T-helper 1 cell treated with Interleukin-12 subunit alpha and Interleukin-12 subunit beta and Interleukin-4 antibody, amounts not matched to agents 30 ng/mL and 1 ng/mL, for 36 hours (primary cell): ENCODE measurements at regions not wholly inside any gene's neighbourhood (a gene's known extent, or its start where the extent isn't known, plus 50 kb on each side); places are given as distances from the start of the nearest gene placed in this dataset.

Experiments used
- intact Hi-C: fragments of 100-400 bp; cut with micrococcal nuclease; formaldehyde crosslinking; loops from one replicate; pipeline ENCODE4 v1.15.1; 2024

DNA sequence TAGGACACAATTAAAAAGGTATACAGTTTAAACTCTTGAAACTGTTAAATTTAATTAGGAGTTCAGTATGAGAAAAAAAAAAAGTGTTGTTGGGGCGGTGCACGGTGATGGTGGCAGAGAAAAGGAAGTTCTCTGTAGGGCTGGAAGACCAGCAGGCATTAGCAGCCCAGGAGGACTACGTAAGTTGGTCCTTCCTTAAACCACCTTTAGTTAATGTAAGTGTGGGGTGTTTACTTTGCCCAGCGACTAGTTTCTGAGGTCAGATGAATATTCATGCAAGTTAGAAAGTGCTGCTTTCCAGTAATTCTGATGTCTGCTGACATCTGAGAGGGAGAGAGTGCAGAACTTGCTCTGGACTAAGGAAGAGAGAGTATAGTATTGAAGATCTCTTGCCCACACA, 54.9 kb downstream of the NKX2-1 start:
- intact Hi-C loops, result no loop called here

DNA sequence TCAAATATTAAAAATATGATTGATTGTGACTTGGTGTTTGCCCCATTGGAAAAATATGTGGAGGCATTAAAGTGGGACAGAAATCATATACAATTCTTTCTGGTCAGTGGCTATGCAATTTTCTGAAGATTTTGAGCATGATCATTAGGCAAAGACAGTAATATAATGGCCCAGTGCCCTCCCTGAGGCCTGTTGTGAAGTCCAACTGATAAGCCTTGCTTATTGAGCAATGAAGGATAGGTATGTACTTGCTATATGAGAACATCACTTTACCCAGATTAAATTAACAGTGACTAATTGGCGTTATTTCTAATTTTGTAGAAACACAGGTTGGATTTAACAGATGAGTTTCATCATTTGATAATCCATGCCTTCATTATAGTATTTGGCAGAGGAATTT, 57.1 kb downstream of the NKX2-1 start:
- intact Hi-C loops, result no loop called here

DNA sequence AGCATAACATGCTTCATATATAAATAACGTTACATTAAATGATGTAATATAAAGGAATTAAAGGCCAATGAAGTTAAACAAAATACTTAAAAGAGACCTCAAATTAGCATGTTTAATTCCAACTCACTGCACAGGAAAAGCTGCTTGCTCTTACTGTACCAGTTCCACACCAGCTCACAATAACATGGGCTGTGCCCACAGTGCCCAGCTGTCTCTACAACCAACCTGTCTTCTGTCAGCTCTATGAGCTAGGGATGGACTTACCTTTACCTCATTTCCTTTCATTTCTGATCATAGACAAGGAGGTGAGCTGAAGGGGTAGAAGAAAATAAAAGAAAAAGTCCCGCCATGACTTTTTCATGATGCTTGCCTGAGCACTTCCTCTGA, 64.8 kb downstream of the NKX2-1 start:
- intact Hi-C loops, result no loop called here

DNA sequence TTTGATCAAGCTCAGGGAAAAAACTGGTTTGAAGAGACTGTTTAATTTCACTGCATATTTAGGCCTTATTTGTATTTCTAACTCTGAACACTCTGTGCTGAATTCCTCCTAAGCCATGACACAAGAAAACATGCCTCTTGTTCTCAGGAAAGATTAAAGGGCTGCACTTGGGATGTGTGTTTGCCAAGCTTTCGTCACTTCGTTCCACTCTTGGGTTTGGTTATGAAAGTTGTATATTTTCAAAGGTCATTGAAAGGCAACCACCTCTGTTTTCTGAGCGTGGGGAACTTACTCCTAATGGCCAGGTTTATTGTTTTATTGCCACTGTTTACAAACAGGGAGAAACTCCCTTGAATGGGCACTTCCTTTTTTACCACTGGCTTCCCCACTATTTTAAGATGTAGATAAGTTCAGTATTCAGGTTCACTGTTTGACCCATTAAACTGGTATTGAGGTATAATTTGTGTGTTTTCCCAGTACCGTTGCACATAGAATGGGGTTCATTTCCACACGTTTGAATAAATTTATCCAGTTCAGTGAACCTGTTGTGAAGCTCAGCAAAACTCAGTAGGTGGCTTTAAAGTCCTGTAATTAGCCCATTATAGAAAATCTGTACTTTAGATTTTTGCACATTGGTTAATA, 65.3 kb downstream of the NKX2-1 start:
- intact Hi-C loops, result no loop called here

DNA sequence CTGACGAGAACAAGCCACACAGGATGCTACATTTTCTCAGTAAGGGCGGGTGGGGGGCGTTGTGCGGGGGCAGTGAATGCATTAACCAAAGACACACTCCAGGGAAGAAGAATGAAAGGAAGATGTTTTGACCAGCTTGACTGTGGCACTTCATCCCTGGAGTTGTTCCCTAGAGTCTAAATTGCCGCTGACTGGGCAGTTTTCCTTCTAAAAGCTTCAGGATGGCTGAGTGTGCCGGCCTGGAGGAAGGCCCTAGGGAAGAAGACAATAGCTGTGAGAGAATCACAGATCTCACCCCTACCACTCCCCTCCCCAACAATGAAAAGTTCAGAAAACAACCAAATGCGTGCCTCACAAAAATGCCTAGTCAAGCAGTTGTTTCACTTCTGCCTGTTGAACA, 67.2 kb downstream of the NKX2-1 start:
- intact Hi-C loops, result no loop called here

DNA sequence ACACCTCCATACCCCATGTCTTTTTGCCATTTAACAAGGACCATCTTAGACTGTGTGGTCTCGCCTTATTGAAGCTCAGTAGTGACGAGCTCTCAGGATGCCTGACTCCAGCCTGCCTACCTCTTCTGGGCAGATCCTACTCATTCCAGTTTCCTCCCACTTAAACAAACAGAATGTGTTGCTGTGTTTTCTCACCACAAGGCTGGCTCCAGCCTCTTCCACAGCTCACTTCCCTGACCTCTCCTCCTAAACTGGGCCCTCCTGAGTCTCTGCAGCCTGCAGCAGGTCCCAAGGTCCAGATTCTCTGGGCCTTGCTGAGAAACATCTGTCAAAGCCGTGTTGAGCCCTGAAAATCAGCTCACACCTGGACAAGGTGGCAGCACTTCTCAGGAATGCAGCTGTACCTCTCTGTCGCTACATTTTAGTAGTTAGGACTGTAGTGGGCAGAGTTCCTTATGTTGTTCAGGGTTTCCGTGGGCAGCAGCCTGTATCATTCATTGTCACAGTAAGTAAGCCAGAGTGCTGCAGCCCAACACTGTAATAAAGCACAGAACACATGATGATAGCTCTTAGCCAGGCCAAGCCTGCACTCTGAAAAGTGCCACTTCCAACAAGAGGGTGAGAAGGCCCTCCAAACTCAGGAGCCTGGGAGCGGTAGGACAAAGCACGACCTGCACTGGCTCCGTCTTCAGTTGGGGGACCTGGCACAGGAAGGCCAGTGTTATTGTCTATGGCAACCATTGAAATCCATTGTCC, 68.5 kb downstream of the NKX2-1 start:
- intact Hi-C loops, result no loop called here

DNA sequence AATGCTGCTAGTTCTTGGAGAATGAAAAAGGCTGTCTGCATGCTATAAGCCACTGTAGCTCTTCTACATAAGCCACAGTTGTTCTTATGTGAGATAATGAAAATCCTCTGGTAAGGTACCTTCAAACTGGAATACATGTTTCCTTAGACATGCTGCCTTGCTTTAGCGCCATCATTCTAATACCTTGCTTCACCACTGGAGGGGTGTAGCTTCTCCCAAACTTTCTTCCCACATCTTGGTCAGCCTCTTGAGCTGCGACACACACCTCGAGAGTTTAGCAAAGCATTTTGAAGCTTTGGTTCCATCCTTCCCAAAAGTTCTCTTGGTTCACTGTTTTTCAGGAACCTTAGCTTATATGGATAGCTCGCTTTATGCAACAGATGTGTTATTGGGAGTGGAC, 69.5 kb downstream of the NKX2-1 start:
- intact Hi-C loops, result no loop called here

DNA sequence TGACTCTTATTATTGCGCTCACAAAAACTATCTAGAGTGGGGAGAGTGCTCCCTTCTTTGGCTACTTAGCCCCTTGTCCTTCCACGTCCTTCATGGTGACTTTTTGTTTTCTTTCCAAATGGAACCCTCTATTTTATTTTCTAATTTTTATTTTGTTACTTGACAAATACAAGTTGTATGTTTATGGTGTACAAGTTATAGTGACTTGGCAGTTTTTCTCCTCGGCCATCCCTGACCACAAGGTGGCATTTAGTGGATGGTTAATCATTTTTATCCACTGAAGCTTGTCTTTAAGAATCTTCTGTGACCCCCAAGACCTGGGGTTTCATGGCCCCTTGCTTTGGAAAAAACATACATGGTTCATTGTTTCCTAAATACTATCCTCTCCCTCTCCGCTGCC, 70.1 kb downstream of the NKX2-1 start:
- intact Hi-C loops, result no loop called here

DNA sequence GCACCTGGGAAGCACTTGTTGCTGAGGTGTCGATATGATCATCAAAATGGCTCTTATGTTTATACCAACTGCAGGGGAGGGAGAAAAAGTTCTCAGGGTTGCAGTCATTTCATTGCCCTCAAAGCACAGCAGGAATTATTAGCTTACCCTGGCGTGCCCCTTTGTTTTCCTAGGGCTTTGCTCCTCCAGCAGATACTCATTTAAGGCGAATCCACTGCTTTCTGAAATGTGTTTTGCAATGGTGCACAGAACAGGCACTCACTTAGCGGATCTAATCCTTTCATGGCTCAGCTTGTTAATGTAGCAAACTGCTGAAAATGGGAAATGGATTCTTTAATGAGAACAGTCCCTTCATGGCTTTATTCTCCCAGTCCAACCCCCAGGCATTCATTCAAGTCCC, 76.7 kb downstream of the NKX2-1 start:
- intact Hi-C loops, result no loop called here

DNA sequence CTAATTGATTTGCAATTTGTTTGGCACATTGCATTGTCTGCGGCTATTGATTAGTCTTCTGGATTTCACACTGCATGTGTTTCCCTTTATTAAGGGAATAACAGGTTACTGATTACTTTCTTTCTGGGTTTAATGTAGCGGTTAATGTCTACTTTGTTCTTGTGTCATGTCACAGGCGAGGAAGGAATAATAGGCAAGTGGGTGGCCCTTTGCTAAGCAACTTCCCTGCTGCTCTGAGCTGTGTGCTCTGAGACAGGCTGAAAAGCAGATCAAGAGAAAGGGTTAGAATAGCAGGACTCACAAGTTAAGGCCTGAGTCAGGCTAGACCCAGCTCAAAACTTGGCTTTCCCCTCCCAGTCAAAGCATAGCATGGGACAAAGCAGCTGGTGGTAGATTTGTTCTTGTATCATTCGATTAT, 77.2 kb downstream of the NKX2-1 start:
- intact Hi-C loops, result no loop called here

DNA sequence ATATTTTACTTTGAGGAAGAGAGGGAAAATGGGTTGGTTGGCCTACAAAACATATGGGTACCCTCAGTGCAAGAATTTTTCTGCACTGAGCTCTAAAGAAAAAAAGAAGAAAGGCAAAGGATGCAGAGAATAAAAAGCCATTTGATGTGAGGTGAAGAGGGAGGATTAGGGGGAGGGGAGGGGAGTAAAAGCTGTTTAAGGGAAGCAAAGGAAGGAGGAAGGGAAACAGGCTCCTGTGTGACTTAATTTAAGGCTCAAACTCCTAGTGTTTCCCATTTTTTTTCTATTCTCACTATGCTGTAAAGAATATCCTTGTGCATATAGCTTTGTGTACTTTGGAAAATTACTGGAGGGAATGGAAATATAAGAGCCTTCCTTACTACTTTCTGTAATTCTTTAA, 78.7 kb downstream of the NKX2-1 start:
- intact Hi-C loops, result no loop called here

DNA sequence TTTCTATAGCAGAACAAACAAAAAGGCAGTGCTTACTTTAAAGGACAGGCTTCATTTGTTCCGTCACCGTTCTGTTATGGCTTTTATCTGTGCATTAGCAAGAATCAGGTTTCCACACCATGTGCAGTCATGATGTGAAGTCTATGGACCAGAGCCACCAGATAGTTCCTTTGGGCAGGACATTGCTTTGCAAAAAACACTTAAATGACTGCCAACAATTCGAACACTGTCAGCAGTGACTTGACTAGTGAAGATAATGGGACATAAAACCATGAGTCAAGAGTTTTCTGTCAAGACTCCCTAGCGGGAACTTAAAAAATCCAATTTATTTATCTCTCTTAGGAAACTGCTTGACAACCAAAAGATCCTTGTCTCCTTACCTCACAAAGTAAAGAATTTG, 80.3 kb downstream of the NKX2-1 start:
- intact Hi-C loops, result no loop called here

DNA sequence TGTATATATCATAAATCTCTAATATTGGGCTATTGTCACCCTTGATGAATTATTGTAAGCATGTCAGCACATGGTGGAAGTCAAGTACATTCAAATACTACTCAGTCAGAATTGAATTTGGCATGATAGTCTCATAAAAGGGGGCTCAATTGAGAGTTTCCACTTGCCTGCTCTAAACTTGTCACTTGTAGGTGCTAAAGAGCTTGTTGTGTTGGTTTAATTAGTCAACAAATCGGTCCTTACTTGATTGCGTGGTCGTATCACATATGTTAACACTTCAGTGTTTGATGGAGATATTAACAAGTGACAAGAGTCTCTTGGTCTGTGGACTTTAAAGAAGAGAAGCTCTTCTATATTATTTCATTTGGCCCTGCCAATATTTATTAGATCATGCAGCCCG, 81.1 kb downstream of the NKX2-1 start:
- intact Hi-C loops, result no loop called here

DNA sequence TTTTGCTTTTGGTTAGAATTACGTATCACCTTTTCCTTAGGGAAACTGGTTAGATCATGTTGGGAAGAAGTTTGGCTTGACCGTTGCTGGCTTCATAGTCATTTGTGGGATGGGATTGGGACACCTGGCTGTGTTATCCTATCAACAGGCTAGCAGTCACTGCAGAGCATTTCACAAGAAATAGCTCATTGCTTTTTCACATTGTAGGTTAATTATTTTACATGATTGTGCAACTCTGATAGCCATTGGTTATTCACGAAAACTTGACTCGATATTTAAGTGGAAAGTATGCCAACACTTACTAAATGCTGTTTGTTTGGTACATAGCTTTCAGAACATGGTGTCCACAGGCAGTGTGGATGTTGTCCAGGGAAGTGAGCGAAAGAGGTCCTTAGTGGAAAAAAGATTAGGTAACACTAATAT, 89.4 kb downstream of the NKX2-1 start:
- intact Hi-C loops, result no loop called here

DNA sequence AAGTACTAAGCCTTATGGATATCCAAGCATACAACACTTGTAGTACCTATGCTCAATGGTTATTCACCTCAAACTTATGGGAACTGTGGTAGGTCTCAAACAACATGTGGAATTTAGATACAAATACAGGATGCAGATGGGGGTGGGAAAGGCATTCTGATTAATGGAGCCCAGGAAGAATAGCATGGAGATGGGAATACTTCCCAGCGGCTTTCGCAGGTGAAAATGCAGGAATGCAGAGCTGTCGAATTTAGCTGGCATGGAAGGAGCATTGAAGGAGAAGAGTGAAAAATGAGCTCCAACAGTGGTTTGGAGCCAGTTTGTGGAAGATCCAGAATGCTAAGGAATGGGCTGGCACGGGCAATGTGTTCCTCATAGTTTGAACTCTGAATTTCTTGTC, 89.9 kb downstream of the NKX2-1 start:
- intact Hi-C loops, result no loop called here

DNA sequence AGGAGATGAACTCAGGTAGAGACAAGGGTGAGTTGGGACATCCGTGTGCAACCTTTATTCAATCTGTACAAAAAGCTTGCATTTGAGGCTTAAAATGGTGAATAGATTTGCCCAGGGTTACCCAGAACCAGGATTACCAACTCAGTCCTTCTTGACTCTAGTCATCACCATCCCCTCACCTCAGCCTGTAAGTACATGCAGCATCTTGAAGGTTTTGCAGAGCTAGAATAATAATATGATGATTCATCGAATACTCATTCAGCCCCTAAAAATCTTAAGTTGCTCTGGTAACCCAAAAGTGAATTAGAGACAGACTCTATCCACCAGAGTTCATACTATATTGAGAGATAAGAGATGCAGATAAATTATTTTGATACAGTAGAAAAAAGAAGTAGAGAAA, 90.3 kb downstream of the NKX2-1 start:
- intact Hi-C loops, result no loop called here

DNA sequence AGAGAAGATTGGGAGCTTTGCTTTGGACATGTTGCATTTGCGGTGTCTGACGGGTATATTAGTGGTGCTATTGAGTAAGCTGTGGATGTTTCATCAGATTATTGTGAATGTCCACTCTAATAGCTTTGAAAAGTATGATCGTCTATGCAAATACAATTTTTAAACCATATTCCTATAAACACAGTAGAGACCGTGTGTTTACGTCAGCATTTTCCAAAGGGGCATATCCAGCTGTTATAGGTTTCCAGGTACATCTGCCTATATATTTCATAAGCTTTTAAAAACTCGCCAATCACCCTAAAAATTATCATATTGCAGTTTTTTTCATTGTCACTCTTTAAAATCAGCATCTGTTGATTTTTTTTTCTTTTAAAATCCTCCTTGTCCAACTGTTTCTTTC, 91.7 kb downstream of the NKX2-1 start:
- intact Hi-C loops, result no loop called here

DNA sequence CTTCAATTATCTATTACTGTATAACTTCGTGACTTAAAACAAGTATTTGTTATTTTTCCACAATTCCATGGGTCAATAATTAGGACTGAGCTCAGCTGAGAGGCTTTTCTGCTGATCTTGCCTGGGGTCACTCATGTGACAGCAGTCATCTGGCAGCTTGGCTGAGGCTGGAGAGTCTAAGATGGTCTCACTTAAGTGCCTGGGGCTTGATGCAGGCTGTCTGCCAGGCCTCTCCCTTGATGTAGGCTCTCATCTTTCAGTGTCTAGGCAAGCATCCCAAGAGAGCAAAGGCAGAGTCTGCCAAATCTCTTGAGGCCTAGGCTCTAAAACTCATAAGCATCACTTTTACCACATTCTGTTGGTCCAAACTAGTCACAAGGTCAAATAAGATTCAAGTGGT, 93.2 kb downstream of the NKX2-1 start:
- intact Hi-C loops, result no loop called here

DNA sequence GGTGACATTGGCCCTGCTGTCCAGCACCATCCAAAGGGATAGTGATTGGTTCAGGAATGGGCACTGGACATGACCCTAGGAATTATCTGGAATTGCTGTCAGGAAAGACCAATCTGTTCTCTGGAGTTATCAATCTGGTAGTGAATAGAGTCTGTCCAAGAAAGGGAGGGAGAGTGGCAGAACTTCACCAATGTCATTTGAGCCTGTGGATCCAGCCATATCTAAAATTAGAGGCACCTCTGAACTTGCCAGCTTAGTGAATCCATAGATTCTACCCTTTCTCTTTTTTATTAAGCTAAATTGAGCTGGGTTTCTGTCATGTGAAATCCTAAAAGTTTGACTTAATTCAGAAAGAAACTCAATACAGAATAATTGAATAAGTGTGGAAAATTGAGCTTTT, 93.9 kb downstream of the NKX2-1 start:
- intact Hi-C loops, result no loop called here

DNA sequence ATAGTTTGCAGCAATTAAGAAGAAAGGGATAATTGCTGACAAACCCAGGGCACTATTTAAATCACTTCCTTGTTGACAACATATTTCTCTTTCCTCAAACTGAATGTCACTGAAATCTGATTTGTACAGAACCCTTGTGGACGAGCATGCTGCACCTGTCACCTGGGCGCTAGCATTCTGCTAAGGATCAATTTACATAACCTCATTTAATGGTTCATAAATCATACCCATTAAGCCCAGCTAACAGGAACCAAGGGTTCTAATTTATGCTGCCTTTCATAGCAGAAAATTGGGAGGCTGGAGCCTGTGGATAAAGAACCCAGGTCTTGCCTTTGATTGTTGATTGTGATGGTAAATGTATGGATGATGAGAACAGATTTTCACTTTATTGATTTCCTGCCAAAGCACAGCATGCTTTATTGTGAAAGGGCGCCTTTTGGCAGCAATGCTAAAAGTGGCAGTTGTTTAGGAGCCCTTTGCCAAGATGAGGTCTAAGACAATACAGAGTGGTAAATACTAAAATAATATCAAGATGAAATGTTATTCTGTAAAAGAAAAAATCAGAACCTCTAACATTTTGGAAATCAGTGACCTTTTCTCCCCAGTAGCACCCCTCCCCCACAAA, 95.4 kb downstream of the NKX2-1 start:
- intact Hi-C loops, result no loop called here

DNA sequence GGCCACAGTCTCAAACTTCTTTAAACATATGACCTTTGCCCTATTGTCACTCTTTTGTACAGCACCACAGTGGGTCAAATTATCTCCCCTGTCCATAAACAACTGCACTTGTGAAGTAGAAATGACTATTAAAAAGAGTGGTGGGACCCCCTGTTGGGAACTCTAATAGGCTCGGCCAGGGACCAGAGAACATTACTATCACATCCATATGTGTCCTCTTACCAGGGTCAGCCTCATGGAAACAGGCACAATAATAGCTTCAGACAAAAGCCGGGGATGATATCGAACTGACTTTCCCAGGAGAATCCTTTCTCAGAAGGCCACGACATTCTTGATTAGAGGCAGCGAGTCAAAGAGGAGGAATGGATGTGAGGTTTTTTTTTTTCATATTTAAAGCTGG, 96.6 kb downstream of the NKX2-1 start:
- intact Hi-C loops, result no loop called here

DNA sequence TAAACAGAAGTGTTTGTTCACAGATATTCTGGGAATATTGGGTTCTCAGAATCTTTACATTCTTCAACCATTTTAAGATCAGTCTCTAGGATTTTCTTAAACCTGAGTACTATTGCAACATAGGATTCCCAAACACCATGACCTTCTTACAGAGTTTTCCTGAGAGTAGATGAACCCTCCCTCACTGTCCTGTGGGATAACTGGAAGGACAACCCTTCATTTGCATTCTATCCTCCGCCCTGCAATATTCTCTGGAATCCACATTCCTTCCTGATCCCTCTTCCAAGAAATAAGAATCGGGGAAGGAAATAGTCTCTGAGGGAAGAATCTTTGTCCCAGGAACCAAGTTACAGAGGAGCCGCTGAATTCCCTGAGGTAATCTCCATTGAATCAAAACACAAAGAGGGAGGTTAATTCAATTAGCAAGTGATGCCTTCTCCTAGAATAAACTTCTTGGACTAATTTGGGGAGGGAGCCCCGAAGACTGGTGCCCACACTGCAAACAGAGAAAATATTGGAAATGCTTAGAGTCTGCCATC, 99.8 kb upstream of the MBIP start:
- intact Hi-C loops, result no loop called here

DNA sequence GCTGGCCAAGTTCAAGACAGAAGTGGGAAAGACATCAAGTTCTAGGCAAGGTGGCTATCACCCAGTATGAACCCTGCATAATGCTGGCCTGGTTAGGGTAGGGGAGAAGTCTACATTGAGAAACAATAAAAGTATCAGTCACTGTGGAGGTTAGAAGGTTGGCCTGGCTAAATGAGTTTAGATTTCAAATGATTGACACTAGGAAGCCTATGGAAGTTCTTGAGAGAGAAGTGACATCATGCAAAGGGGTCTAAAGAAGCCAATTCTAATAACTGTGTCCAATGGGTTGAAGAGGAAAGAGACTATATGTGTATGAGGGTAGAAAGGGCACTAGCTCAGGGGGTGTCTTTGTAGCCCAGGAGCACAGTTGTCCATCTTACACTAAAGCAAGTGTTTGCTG, 98.5 kb upstream of the MBIP start:
- intact Hi-C loops, result no loop called here
